SK-N-MC (cell line): ENCODE measurements at regions not wholly inside any gene's neighbourhood (a gene's known extent, or its start where the extent isn't known, plus 50 kb on each side); places are given as distances from the start of the nearest gene placed in this dataset.

Experiments used
- DNase-seq: peaks from one replicate; pipeline ENCODE4 v3.0.0-alpha.2; 2011; ENCODE audit warnings: low read depth, low spot score
- H3K27ac ChIP-seq: fragments of 200-600 bp; sonication (generic); 2 replicates; pipeline ENCODE4 v1.5.1; 2016; ENCODE audit warnings: mixed run types
- H3K36me3 ChIP-seq: fragments of 200-600 bp; sonication (generic); 2 replicates; pipeline ENCODE4 v1.6.1; 2017; ENCODE audit warnings: antibody characterized with exemption, low read length, mixed read lengths; ENCODE audit not compliant: insufficient read depth
- H3K4me3 ChIP-seq: fragments of 200-600 bp; sonication (generic); 2 replicates; pipeline ENCODE4 v1.5.1; 2016
- H3K9ac ChIP-seq: fragments of 200-600 bp; sonication (generic); 2 replicates; pipeline ENCODE4 v1.8.0; 2017; ENCODE audit warnings: mixed run types, mixed read lengths; ENCODE audit not compliant: insufficient read length
- H3K9me3 ChIP-seq: fragments of 200-600 bp; sonication (generic); 2 replicates; pipeline ENCODE4 v1.6.1; 2017; ENCODE audit warnings: low read depth, mild to moderate bottlenecking, antibody characterized with exemption, low read length, moderate library complexity, mixed read lengths
- EZH2 ChIP-seq: fragments of 200-600 bp; sonication (generic); IDR thresholded peaks from one replicate; pipeline ENCODE4 v1.6.1; 2017; ENCODE audit warnings: antibody characterized with exemption
- FOXP2 ChIP-seq: optimal IDR thresholded peaks from 2 replicates; pipeline ENCODE3; 2011; ENCODE audit warnings: mild to moderate bottlenecking, moderate library complexity; ENCODE audit not compliant: insufficient read depth; ENCODE audit errors: extremely low read length, control extremely low read depth
- POLR2AphosphoS5 ChIP-seq: IDR thresholded peaks from 2 replicates; pipeline ENCODE4 v1.6.1; 2012; ENCODE audit warnings: mild to moderate bottlenecking, low read depth, low read length, borderline replicate concordance

DNA sequence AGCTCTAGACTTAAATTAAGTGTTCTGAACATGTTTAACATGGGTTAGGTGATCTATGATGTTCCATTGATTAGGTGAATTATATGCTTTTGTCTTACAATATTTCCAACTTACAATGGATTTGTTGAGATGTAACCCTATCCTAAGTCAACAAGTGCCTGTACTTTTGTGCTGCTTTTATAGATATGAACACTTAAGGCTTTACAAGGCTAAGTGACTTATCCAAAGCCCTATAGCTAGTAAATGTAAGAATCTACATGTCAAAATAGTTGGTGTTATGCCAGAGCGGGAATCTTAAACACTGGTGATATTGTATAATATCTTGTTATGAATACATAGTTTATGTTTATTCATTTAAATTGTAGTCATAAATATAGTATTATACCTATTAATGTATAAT is 1629.1 kb upstream of the IGFBP7 start:
- no peak for DNase-seq
- H3K36me3 ChIP-seq, result no peaks in the 10 kb centered on the region
- no peak overlapping the region for H3K4me3 ChIP-seq
- no peak overlapping the region for H3K9ac ChIP-seq
- no peak for TF ChIP-seq POLR2AphosphoS5
- no peak for TF ChIP-seq EZH2
- TF ChIP-seq FOXP2, result no peak
- H3K27ac ChIP-seq, result no peak overlapping the region
- no peaks in the 10 kb centered on the region for H3K9me3 ChIP-seq

DNA sequence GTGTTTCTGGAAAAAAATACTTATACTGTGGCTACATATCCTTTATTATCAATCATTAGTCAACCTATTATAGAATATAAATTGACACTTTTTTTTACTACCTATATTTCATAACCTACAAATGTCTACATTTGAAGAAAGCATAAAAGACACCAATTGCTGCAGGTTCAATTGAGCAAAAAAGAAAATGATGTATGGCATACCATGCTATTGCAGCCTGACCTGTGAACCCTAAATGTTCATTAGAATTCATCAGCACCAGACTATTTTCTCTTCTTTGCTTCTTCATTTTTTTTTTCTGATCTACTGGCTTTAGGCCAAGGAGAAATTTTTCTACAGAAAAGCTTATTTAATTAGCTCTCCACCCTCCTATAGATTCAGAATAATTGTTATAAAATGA is 1628.2 kb upstream of the IGFBP7 start:
- Histone ChIP-seq H3K36me3 (no peaks in the 10 kb centered on the region), H3K9me3 (no peaks in the 10 kb centered on the region), H3K9ac (no peak overlapping the region), H3K4me3 (no peak overlapping the region), H3K27ac (no peak overlapping the region)
- DNase-seq, result no peak
- TF ChIP-seq POLR2AphosphoS5 (no peak), EZH2 (no peak), FOXP2 (no peak)

DNA sequence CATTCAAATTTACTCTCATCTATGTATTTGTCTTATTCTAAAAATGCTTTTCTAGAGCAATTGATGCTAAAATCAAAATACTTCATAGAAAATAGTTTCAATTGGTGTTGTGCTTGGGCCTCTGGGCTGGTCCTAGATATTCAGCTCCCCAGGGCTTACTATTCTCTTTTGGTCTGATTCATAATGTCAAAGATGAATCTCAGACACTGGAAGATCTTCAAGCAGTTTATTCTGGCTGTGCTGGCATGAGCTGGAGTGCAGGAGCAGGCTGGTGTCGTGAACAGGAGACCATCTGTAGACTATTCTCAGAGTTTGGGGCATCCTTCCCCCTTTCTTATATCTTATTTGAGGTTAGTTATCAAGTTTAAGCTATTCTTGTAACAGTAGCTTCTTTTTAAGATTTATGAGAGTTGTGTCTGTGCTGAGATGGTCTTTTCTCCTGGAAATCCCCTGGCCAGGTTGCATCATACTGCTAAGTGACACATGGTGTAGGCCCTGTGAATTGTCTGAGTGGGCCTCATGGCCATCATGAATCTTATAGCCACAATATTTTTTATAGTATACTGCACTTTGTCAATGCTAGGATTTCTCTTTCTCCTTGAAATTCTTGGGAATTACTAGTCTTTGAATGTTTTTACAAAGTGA is 1624.0 kb upstream of the IGFBP7 start:
- H3K36me3 ChIP-seq, result no peaks in the 10 kb centered on the region
- H3K9me3 ChIP-seq, result no peaks in the 10 kb centered on the region
- TF ChIP-seq POLR2AphosphoS5 (no peak), EZH2 (no peak), FOXP2 (no peak)
- H3K4me3 ChIP-seq, result no peak overlapping the region
- no peak overlapping the region for H3K27ac ChIP-seq
- H3K9ac ChIP-seq, result no peak overlapping the region
- DNase-seq, result no peak

DNA sequence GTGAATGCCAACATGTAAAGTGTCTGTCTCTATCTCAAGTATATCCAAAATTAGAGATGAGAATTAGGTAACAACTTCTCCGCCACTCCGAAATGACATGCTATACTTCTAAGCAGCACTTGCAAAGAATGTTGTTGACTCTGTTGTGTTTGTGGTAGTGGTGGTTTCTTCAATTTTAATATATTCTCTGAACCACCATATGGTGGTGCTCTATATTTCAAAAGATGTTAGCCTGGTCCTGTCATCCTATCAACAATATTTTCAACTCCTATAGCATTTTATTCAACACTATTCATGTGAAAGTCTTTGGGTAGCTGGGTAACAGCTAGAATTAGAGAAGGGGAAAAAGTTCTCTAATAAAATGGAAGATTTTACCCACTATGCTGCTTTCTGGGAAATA is 1622.8 kb upstream of the IGFBP7 start:
- H3K9me3 ChIP-seq, result no peaks in the 10 kb centered on the region
- H3K4me3 ChIP-seq, result no peak overlapping the region
- no peak overlapping the region for H3K27ac ChIP-seq
- no peak overlapping the region for H3K9ac ChIP-seq
- no peaks in the 10 kb centered on the region for H3K36me3 ChIP-seq
- TF ChIP-seq EZH2, result no peak
- TF ChIP-seq POLR2AphosphoS5, result no peak
- no peak for TF ChIP-seq FOXP2
- DNase-seq, result no peak

DNA sequence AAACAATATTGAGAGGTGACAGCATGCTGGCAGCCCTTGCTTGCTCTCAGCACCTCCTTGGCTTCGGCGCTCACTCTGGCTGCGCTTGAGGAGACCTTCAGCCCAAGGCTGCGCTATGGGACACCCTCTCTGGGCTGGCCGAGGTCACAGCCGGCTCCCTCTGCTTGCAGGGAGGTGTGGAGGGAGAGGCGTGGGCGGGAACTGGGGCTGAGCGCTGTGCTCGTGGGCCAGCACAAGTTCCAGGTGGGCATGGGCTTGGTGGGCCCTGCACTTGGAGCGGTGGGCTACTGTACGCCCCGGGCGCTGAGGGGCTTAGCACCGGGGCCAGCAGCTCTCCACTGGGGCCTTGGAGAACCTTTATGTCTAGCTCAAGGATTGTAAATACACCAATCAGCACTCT is 1613.8 kb upstream of the IGFBP7 start:
- Histone ChIP-seq H3K36me3 (no peaks in the 10 kb centered on the region), H3K4me3 (no peak overlapping the region), H3K9ac (no peak overlapping the region), H3K9me3 (no peaks in the 10 kb centered on the region), H3K27ac (no peak overlapping the region)
- TF ChIP-seq FOXP2, result no peak
- no peak for TF ChIP-seq EZH2
- TF ChIP-seq POLR2AphosphoS5, result no peak
- no peak for DNase-seq

DNA sequence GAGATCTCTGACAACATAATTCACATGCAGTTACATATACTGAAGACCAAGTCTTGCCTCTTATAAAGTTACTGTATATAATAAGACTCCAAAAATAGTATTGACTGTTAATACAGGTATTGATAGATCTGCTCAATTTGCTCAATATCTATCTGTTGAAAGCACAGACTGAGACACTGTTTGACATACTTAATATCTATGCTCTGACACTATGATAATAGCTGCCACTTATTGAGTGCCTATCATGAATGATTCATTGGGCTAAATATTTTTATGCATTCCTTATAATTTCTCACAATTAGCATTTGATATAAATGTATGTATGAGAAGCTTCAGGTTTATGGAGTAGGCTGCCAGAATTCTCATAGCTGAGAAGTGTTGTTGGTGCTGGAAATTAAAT is 1600.9 kb upstream of the IGFBP7 start:
- Histone ChIP-seq H3K27ac (no peak overlapping the region), H3K9ac (no peak overlapping the region), H3K9me3 (no peaks in the 10 kb centered on the region), H3K36me3 (no peaks in the 10 kb centered on the region), H3K4me3 (no peak overlapping the region)
- no peak for TF ChIP-seq EZH2
- TF ChIP-seq FOXP2, result no peak
- no peak for TF ChIP-seq POLR2AphosphoS5
- no peak for DNase-seq

DNA sequence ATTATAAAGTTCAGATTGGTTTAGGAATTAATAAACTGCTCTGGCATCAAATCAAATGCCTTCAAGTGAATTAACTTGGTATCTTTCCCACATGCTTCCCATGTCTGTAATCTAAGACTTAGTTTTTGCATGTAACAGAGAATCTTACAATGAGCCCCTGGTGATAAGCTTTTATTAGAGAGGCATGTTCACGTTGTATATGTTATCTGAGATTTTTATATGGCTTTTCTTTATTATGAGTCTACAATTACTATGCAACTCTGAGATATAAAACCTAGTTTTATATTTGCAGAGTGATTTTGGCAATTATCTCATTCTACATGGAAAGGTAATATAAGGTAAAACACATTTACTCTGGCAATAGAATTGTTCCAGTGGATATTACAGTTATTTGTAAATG is 1578.4 kb upstream of the IGFBP7 start:
- TF ChIP-seq POLR2AphosphoS5 (no peak), EZH2 (no peak), FOXP2 (no peak)
- H3K27ac ChIP-seq, result no peak overlapping the region
- no peaks in the 10 kb centered on the region for H3K9me3 ChIP-seq
- H3K4me3 ChIP-seq, result no peak overlapping the region
- DNase-seq, result no peak
- H3K9ac ChIP-seq, result no peak overlapping the region
- H3K36me3 ChIP-seq, result no peaks in the 10 kb centered on the region

DNA sequence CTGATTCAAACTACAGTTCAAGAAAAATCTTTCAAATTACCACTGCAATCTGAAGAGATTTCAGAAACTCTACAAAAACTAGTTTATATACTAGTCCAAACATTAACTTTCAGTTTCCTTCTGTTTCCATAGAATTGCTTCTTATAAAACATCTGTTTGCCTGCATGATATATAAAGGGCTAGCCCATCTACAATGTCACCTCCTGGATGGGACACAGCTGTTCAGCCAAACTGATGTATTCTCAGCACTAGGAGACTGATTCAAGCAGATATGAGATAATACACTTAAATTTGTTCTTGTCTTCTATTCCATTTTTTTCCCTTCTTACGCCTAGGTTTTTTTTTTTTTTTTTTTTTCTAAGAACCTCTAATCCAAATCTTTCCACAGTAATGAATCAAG is 1569.7 kb upstream of the IGFBP7 start:
- no peak for TF ChIP-seq POLR2AphosphoS5
- no peak for TF ChIP-seq FOXP2
- TF ChIP-seq EZH2, result no peak
- Histone ChIP-seq H3K27ac (no peak overlapping the region), H3K4me3 (no peak overlapping the region), H3K9me3 (no peaks in the 10 kb centered on the region), H3K36me3 (no peaks in the 10 kb centered on the region), H3K9ac (no peak overlapping the region)
- no peak for DNase-seq

DNA sequence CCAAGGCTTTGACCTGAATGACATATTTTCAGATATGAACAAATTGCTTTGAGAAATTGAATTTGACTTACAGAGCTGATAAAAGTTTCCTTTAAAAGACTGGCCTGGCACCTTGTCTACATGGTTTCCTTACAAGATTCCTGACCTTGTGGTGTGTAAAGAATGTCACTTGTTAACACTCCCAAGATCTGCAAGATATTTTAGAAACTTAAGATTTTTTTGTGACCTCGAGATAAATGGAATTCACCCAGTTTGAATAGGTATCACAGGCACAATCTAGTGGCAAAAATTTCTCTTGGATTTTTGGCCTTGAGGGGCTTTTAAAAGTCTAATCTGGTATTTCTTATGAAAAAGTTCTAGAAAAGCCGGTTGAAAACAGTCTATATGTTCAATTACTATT is 1568.9 kb upstream of the IGFBP7 start:
- Histone ChIP-seq H3K9ac (no peak overlapping the region), H3K36me3 (no peaks in the 10 kb centered on the region), H3K27ac (no peak overlapping the region), H3K9me3 (no peaks in the 10 kb centered on the region), H3K4me3 (no peak overlapping the region)
- DNase-seq, result no peak
- TF ChIP-seq FOXP2 (no peak), EZH2 (no peak), POLR2AphosphoS5 (no peak)
